G401 (cell line): ENCODE measurements at regions not wholly inside any gene's neighbourhood (a gene's known extent, or its start where the extent isn't known, plus 50 kb on each side); places are given as distances from the start of the nearest gene placed in this dataset.
"Not testable (repeated sequence)": the region's sequence is repeated elsewhere in the genome, so short reads cannot be mapped to it uniquely, and the experiment has no call there.

Source experiments
- DNase-seq: peaks from one replicate; pipeline ENCODE4 v3.0.0-alpha.2; 2015; ENCODE audit warnings: low spot score
- in situ Hi-C: cut with HindIII; loops from 2 replicates; pipeline ENCODE4 v1.10.0; 2016; ENCODE audit warnings: low sequenced_read_pairs, mixed read lengths

DNA sequence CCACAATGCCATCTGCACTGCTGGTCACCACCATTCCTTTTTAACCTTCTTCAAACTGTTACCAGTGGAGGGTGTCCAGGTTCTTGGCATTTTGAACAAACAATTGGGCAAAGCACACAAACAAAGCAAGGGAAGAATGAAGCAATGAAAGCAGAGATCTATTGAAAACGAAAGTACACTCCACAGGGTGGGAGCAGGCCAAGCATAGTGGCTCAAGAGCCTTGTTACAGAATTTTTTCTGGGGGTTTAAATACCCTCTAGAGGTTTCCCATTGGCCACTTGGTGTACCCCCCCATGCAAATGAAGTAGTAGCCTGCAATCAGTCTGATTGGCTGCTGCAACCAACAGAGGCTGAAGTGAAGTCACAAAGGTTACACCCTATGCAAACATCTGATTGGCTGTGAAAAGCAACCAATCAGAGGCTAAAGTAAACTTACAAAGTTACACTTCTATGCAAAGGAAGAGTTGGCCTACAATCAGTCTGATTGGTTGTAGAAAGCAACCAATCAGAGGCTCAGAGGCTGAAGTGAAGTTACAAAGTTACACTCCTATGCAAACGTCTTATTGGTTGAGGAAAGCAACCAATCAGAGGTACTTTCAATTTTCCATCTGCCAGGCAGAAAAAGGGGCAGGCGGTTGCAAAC lies 103.2 kb upstream of the WAC start:
- in situ Hi-C loops: loop anchor here (25.0 kb wide), 1 partner anchor 158 kb away; no protein-coding TSS in a partner anchor

DNA sequence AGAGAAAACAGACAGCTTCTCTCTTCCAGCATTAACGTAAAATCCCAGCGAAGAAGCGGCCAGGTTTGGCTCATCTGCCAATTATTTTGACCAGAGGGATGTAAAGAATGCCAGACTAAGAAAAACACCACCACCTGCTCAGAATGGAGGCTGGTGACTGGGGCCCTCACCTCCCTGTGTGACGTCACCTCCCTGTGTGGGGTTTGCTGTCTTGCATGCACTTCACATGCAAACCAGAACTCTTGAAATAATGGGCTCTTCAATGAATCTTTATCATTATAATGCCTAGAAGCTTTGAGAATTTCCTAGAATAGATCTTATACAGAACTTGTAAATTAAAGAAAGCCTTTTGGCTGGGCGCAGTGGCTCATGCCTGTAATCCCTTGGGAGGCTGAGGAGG lies 101.8 kb upstream of the WAC start:
- DNase-seq: no peak
- in situ Hi-C loops: loop anchor here (25.0 kb wide), 1 partner anchor 156 kb away; no protein-coding TSS in a partner anchor

More for the DNA sequence above, 103.2 kb upstream of the WAC start:
- DNase-seq: no peak

DNA sequence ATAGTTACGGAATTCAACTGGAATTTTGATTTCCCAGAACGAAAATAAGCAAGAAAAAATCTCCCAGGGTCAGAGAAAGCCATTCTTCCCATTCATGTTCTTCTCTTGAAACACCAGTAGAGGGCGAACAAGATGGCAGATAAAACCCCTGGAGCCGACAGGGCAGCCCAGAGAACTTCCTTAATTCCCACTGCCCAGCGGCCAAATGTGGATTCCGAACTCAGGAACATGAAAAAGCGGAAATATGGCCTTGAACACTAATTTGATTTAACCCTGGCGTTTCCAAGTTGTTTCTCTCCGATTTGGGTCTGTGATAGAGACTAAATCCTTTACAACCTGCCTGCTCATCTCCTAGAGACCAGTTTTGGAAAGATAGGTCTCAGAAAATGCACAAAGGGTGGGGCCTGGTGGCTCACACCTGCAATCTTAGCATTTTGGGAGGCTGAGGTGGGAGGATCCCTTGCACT lies 100.7 kb upstream of the WAC start:
- DNase-seq: peak; percentile 89
- in situ Hi-C loops: loop anchor here (25.0 kb wide), 1 partner anchor 155 kb away; no protein-coding TSS in a partner anchor

DNA sequence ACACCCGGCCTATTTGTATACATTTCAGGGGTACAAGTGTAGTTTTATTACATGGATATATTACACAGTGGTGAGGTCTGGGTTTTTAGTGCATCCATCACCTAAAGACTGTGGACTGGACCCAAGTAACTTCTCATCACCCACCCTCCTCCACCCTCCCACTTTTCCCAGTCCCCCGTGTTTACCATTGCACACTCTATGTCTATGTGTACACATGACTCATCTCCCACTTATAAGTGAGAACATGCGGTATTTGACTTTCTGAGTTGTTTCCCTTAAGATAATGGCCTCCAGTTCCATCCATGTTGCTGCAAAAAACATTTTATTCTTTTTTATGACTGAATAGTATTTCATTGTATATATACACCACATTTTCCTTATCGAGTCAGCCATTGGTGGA lies 98.9 kb upstream of the WAC start:
- DNase-seq: no peak
- in situ Hi-C loops: loop anchor here (25.0 kb wide), 1 partner anchor 153 kb away; no protein-coding TSS in a partner anchor

DNA sequence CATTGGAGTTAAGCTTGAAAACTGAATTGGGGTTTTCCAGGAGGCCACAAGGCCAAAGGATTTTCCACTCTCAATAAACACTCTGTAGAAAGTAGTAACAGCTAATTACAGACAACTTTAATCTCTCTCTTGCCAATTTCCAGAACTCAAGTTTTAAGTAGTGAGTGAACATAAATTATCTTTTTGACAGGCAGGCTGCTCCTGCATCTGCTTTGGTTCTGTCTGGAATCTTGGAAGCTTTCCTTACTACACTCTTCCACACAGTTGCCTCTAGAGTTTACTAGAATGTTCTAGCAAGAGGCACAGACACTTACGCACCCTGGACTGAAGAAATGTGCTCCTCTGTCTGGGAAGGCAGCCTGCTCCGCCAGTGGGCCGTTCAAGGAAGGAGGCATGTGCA lies 90.5 kb upstream of the WAC start:
- DNase-seq: no peak
- in situ Hi-C loops: loop anchor here (25.0 kb wide), 1 partner anchor 145 kb away; no protein-coding TSS in a partner anchor

DNA sequence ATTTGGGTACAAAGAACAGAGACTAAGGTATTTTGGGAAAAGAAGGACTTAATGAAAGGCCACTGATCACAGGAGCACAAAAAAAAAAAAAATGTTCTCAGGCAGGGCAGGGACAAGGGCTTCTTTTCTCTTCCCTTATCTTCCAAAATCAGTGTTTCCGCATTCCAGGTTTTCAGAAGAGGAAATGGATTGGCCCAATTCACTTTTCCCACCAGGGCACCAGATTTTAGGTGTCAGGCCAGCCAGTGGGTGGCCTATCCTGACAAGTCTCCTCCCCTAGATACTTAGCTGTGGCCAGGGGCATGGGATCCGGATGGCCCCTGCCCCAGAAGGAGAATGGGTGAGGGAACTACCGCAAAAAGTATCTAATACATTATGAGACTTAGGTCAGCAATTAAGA lies 88.9 kb upstream of the WAC start:
- DNase-seq: no peak
- in situ Hi-C loops: loop anchor here (25.0 kb wide), 1 partner anchor 143 kb away; no protein-coding TSS in a partner anchor

DNA sequence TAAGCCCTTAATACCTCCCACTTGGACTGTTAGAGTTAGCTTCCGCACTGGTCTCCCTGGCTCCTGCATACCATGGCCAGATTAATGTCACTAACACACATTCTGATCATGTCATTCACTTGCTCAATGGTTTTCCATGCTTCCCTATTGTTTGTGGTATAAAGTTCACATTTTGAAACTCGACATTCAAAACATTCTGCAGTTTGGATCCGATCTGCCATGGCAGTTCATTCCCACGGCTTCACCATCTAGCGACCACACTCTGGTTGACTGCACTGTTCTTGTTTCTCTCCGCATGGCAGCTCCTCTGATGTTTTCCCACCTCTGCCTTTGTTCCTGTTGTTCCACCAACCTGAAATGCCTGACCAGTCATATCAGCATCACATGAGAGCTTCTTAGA lies 87.4 kb upstream of the WAC start:
- in situ Hi-C loops: loop anchor here (25.0 kb wide), 1 partner anchor 142 kb away; no protein-coding TSS in a partner anchor

DNA sequence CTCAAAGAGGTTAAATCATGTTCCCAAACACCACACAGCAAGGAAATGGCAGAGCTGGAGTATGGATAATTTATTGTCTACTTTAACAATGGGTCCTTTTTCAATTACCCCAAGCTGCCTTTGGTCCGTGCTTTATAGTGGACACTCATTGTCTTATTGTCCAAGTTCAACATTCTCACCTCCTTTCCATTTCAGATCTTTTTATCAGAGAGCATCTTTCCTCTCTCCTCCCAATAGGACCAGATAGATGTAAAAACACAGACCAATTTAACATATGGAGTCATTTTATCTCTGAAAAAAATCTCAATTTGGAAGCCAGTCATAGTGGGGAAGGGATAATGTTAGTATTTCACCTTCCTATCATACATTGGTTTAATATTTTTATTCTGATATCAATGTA lies 83.5 kb upstream of the WAC start:
- in situ Hi-C loops: loop anchor here (25.0 kb wide), 1 partner anchor 138 kb away; no protein-coding TSS in a partner anchor
- no peak for DNase-seq

More for the DNA sequence above, 87.4 kb upstream of the WAC start:
- DNase-seq: no peak

DNA sequence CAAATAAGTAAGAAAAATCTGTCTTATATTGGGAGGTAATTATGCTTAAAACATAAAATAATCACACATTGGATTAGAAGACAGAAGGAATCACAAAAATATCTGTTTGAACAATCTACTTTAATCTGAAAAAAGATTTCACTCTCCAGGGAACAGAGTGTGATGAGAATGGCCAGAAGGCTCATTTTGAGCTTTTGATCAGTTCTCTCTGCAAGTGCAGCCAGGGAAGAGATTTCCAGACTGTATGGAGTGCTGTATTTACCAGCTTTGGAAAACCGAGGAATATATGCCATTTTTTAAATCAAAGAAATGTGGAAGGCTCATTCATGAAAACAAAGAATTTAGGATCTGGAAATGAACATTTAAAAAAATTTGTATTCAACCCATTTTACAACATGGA lies 83.0 kb upstream of the WAC start:
- in situ Hi-C loops: loop anchor here (25.0 kb wide), 1 partner anchor 137 kb away; no protein-coding TSS in a partner anchor
- peak; percentile 57 for DNase-seq

DNA sequence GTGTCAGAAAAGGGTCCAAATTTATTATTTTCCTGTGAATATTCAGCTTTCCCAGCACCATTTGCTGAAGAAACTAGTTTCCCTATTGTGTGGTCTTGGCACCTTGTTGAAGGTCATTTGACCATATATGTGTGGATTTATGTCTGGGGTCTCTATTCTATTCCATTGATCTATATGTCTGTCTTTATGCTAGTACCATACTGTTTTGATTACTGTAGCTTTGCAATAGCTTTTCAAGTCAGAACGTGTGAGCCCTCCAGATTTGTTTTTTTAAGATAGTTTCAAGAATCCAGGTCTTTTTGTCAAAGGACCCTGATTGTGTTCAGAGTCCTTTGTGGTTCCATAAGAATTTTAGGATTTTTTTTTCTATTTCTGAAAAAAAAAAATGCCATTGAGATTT lies 79.0 kb upstream of the WAC start:
- in situ Hi-C loops: no loop called here
- no peak for DNase-seq

DNA sequence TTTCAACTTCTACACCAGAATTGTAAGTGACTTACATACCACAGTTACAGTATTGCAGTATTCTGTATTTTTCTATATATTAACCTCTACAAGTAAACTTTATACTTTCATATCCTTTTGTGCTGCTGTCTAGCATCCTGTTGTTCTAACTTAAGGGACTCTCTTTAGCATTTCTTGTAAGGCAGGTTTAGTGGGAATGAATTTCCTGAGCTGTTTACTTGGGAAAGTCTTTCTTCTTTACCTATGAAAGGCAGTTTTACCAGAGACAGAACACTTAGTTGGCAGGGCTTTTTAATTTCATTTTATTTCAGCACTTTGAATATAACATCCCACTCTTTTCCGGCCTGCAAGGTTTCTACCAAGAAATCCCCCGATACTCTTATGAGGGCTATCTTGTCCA lies 75.8 kb upstream of the WAC start:
- no peak for DNase-seq
- in situ Hi-C loops: no loop called here

DNA sequence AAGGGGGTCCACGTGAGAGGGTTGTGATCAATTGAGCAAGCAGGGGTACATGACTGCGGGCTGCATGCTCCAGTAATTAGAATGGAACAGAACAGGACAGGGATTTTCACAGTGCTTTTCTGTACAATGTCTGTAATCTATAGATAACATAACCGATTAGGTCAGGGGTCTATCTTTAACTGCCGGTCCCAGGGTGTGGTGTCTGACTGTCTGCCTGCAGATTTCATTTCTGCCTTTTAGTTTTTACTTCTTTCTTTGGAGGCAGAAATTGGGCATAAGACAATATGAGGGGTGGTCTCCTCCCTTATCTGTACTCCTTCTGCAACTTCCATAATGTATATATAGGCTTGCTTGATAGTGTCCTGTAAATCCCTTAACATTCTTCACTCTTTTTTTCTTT lies 75.0 kb upstream of the WAC start:
- DNase-seq, in situ Hi-C loops: not testable (repeated sequence)

DNA sequence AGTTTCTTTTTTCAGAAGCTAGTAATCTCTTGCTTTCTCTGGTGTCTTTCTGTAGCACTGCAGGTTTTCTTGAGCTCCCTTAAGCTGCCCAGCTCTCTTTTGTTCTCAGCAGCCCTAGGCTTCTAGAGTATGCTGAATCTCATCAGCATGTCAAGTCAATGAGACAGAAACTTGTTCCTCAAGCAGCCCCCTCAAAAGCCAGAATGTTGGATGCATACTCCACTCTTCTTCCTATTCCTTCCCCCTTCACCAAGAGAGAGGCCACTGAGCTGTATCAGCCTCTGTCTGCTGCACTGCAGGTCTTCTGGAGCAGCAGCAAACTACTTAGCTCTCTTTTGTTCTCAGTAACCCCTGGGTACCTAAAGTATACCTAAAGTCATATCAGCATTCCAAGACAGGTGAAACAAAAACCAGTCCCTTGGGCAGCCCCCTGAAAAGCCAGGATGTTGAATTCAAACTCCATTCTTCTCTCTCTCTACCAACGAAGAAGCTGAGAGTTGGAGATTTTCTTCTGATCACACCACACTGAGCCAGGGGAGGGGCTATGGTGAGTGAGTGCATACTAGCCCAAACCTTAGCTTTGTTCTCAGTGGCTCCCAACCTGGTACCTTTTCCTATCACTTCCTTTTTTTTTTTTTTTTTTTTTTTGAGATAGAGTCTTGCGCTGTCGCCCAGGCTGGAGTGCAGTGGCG lies 73.3 kb upstream of the WAC start:
- in situ Hi-C loops: no loop called here
- DNase-seq: no peak

DNA sequence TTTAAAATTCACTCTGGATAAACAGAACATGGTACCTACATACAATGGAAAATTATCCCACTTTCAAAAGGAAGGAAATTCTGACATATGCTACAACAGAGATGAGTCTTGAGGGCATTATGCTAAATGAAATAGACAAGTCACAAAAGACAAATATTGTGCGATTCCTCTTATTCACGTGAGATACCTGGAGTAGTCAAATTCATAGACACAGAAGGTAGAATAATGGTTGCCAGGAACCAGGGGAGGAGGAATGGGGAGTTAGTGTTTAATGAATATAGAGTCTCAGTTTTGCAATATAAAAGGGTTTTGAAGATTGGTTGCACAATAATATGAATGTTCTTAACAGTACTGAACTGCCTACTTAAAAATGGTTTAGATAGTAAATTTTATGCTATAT lies 69.8 kb upstream of the WAC start:
- DNase-seq: peak; percentile 75
- in situ Hi-C loops: no loop called here

DNA sequence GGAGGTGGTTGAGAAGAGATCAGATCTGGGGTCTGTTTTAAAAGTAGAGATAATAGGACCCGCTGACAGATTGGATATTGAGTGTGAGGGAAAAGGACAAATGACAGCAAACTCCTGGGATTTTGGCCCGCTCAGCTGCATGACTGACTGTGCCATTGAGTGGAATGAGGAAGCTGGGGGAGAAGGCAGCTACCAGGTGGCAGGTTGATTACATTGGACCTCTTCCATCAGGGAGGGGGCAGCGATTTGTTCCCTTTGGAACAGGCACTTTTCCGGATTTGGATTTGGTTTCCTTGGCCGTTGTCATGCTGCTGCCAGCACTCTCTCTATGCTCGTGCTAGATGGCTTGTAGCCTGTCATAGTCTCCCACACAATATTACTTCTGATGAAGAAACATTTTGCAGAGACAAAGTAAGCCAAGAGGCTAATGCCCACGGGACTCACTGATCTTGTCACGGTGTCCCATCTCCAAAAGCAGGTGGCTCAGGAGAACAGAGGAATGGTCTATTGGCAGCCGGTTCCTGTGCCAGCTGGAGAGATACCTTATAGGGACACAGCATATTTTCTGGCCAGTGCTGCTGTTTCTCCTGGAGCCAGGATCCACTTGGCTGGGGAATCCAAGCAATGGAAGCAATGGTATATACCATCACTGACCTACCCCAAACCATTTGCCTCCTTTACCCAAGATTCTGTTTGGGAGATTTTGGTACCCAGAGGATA lies 69.1 kb upstream of the WAC start:
- in situ Hi-C loops: no loop called here
- DNase-seq: peak; percentile 99

DNA sequence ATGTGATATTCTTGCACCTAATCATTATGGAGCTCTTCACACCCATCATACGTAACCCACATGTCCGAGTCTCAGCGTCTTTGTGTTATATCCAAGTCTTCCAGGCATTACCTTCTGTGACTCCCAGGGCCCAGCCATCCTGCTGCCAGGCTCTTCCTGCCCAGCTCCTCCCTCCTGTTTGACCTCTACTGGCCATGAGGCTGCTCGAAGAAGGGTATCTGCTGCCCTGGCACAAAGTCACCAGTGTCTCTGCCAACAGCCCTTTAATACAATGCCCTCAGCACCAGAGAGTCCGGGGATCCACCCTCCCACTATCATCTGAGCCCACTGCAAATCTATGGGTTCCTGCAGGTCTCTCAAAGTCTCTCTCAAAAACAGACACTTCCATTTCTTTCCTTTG lies 65.3 kb upstream of the WAC start:
- in situ Hi-C loops: no loop called here
- DNase-seq: peak; percentile 63

DNA sequence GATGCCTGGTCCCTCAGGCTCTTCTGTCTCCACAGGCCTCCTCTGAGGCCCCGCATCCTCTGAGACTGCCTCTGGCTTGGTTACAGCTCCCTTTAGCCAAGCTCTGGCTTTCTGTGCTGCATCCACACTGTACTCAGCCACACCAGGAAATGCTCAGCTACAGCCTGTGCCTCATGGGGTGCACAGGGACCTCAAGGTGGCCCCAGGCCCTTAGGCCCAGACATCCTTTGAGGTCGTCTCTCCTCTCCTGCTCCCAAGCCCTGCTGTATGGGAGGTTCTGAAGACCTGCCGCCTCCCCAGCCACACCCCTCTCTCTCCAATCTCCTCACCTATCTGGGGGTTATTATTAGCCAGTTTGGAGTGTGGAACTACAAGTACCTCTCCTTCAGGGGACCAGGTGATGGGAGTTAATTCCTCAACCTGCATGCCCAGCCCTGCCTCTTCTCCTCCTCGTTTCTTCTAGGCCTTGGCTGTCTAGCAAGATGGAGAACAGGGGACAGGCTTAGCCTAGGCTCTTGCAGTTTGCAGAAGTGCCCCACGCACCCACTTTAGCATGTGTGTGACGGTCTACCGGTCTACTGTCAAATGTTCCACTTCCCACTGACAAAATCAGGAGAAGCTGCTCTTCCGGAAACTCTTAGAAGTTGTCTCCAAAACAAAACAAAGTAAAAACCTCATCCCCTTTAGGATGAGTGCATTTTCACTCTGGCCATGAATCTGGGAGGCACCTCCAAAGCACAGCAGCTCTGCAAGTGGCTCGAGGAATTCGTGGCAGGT lies 64.0 kb upstream of the WAC start:
- DNase-seq: no peak
- in situ Hi-C loops: no loop called here

DNA sequence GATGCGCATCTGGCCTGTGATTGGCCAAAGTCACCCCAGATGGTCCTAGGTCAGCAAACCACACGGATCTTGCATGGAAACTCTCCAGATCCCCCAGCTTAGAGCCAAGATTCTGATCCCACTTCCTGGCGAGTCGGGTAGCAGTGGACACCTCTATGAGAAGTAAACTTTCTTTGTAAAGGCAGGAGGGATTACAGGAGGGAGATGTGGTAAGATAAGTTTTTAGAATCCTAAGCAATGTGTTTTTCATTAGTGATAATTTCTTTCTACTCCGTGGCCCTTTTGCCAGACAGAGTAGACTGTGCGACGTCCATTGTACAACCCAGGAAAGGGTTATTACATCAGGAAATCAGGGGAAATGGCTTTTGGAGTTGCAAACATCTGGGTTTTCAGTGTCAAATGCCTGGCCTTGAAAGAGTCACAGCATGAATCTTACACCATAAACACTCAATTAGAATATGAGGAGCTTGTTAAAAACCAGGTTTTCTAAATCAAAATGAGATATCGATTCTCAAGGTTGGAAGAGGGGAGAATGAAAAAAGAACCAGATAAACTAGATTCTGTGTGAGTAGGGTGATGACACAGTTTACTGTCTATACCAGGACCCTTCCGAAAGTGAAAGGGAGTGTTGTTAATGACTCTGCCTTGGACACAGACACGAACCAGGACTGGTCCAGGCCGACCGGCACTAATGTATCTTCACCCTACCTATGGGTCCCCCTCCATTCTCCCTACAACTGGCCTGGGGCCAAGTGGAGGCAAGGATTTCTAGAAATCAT lies 61.9 kb upstream of the WAC start:
- DNase-seq: no peak
- in situ Hi-C loops: no loop called here
